SHP77 (cell line): ENCODE measurements at regions not wholly inside any gene's neighbourhood (a gene's known extent, or its start where the extent isn't known, plus 50 kb on each side); places are given as distances from the start of the nearest gene placed in this dataset.

Source experiments
- DNase-seq, 2 experiments: peaks; one replicate each; lab custom pipeline; 2025; lab: John Stamatoyannopoulos, UW

GRCh38 chr11:133787379-133788141 is 57.8 kb downstream of the SPATA19 start:
- DNase-seq: no peak

DNA sequence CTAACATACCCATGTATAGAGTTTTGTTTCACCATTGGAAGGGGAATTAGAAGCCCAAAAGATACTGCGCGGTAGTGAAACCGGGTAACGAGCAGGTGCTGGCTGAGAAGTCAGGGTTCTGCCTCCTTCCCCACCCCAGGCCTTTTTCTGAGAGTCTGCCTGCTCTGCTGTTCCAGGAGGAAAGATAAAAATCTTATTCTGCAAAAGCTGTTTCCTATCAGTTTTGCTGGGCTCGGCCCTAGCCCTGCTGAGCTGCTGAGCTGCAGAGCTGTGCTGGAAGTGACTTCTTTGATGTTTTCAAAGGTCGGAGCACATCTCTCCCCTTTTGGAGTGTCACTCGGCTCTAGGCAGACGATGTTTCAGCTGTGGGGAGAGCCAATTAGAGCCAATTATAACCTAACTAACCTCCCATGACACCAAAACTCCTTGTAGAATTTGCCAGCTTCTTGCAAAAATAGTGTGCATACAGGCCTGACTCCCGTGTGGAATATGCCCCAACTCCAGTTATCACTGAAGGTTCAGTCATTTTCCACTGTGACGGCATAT is 59.4 kb downstream of the SPATA19 start:
- no peak for DNase-seq

- DNase-seq: no peak
Observed at GRCh38 chr11:133784359-133784758, 61.0 kb downstream of the SPATA19 start.

DNA sequence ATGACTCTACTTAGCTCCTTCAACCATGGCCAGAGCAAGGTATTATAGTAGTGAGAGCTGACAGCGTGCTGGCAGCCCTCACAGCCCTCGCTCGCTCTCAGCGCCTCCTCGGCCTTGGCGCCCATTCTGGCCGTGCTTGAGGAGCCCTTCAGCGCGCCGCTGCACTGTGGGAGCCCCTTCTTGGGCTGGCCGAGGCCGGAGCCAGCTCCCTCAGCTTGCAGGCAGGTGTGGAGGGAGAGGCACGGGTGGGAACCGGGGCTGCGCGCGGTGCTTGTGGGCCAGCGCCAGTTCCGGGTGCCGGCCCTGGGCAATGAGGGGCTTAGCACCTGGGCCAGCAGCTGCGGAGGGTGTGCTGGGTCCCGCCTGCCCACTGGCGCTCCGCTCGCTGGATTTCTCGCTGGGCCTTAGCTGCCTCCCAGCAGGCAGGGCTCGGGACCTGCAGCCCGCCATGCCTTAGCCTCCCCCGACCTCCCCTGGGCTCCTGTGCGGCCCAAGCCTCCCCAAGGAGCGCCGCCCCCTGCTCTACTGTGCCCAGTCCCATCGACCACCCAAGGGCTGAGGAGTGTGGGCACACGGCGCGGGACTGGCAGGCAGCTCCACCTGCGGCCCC is 63.1 kb downstream of the SPATA19 start:
- DNase-seq: no peak

GRCh38 chr11:133778161-133778560 is 67.2 kb downstream of the SPATA19 start:
- DNase-seq: no peak

DNA sequence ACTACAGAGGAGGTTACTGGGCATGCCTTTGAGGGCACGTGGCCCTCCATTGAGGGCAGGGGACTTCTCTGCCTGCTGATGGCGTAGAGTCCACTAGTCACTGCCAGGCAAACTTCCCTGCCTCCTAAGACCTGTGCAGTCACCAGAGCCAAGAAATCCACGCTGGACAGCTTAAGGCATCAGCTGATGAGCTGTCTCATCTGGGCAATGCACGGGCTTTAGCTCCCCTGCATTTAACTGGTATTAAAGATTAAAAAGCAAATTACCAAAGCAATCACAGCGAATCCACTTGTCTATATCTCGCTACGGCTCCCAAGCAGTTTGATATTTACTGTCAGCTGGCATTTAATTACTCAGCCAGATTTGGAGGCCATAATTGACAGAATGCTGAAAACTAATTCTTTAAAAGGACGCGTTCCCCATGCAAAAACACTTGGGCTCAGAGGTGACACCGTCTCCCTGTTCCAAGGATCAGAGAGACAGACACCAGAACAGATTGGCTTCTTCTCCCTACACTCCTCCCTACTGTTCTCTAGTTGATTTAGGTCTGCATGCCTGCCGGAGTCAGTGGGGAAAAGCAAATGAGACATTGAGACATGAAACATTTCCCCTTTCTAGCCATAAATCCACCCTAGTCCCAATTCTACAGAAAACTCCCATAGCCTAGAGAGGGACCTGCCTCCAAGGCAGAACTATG is 68.5 kb downstream of the SPATA19 start:
- no peak for DNase-seq

- DNase-seq: no peak
Observed at GRCh38 chr11:133762538-133762937, 82.8 kb downstream of the SPATA19 start.

- no peak for DNase-seq
Observed at GRCh38 chr11:133753150-133753549, 92.2 kb downstream of the SPATA19 start.

GRCh38 chr11:133749841-133750240 is 95.5 kb downstream of the SPATA19 start:
- DNase-seq: no peak

- no peak for DNase-seq
Observed at GRCh38 chr11:133747409-133747808, 97.9 kb downstream of the SPATA19 start.

GRCh38 chr11:133746663-133747306 is 98.5 kb downstream of the SPATA19 start:
- DNase-seq: no peak

DNA sequence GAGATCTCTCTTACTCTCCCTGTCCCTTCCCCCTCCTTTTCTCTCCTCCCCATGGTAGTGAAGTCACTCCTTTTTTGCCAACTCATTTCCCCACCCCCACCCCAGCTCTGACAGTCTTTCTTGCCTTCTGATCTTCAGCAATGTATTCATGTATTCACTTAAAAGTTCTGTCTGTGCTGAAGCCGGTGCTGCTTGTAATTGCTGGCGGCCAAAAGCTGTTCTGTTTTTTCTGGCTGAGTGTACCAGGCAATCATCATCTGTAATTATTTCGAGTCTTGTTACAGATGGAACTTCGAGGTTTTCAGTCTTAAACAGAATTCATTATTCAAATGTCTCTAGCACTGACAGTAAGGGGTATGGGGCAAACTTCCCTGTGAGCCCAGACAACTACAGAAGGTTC is 99.5 kb downstream of the SPATA19 start:
- no peak for DNase-seq

- no peak for DNase-seq
Observed at GRCh38 chr11:133742353-133742752, 103.0 kb downstream of the SPATA19 start.

DNA sequence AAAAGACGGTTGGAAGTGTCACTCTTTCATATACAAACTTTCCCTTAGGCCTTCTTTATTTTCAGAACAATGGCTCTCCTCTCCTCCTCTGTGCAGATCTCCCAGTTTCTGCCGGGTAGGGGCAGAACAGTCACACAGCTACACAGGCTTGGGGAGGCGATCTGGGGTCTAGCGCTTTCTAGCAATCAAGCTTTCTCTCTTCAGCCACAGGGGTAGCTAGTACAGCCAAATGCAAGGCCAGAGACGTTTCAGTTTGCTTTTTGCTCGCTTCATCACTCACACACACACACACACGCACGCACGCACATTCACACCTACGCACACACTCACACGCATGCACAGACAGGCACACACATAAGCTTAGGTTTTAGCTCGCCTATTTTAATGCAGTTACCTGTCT is 104.3 kb downstream of the SPATA19 start:
- no peak for DNase-seq

GRCh38 chr11:133739481-133739880 is 105.8 kb downstream of the SPATA19 start:
- DNase-seq: no peak

GRCh38 chr11:133738624-133739023 is 106.7 kb downstream of the SPATA19 start:
- no peak for DNase-seq

DNA sequence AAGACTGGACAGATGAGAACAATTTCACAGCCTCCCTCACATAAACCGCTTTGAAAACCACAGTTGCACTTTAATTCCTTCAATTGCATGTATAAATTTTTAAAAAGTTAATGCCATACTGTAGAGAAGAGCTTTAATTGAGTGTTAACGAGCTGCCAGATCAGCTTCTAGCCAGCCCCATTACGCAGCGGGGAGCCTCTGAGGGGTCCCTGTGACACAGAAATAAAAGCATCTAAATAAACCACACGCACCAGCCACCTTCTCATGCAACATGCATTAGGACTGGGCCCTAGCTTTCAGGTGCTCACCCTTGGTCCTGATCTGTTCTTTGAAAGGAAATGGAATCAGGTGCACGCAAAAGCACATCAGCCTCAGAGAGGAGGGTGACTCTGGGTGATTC is 111.7 kb downstream of the SPATA19 start:
- DNase-seq: no peak

GRCh38 chr11:133732109-133732674 is 113.1 kb downstream of the SPATA19 start:
- no peak for DNase-seq

- DNase-seq: no peak
Observed at GRCh38 chr11:133727774-133728173, 117.5 kb downstream of the SPATA19 start.

DNA sequence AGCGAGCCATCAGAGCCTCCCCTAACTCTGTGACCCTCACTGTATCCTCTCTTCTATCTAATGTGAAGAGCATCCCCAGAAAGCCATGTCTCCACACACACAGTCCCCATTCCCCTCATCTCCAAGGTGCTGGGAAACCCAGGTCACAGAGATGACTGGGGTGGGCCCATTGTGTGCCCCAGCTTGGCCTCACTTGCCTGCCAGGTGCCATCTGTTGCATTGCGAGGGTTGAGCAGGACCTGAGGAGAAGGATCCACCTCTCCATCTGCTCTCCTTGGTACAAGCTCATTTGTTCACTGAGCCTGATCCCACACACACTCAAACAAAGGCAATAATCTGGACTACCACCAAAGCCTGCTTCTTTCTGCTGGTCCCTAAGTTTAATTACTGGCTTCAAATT is 118.8 kb downstream of the SPATA19 start:
- DNase-seq: no peak

GRCh38 chr11:133724116-133724515 is 121.2 kb downstream of the SPATA19 start:
- DNase-seq: no peak

DNA sequence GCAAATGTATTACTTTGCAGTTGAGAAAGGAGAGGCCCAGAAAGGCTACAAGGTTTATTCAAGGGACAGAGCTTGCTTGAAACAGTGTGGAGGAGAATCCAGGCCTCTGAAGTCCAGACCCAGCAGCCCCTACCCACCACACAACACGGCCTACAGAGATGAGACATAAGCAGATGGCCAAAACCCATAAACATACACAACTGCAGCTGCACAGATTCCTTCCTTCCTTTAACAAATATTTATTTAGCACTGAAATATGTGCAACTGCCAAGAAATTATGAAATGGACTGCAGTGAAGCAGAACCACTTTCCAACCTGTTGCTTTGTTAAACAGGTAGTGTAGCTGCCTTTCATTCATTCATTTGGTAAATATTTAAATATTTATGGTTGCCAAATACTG is 122.3 kb downstream of the SPATA19 start:
- DNase-seq: peak; percentile 54 to 57
